Peyer's patch (tissue), 4 donors: ENCODE measurements at regions not wholly inside any gene's neighbourhood (a gene's known extent, or its start where the extent isn't known, plus 50 kb on each side); places are given as distances from the start of the nearest gene placed in this dataset.

Source experiments
- CTCF ChIP-seq, 6 experiments: fragments of 450-650 bp in 4 of 6; fragments of 200-600 bp in 2 of 6; sonication (generic) in 1 of 6; IDR thresholded peaks; one replicate each; pipeline ENCODE4 v1.5.1; 2017 to 2019; ENCODE audit warnings: antibody characterized with exemption in 6 of 6, mild to moderate bottlenecking in 3 of 6, moderate library complexity in 1 of 6
- POLR2A ChIP-seq, 2 donors: fragments of 450-650 bp; IDR thresholded peaks; one replicate each; pipeline ENCODE4 v1.5.1; 2017; ENCODE audit warnings: antibody characterized with exemption in 2 of 2, mild to moderate bottlenecking in 2 of 2, moderate library complexity in 2 of 2

- no peak for TF ChIP-seq CTCF (IDR thresholded peaks at IDR 0.05)
- no peak for TF ChIP-seq POLR2A (IDR thresholded peaks at IDR 0.05)
Measured at GRCh38 chr4:179583221-179583620, 2141.0 kb upstream of the AGA start.
